ENCODE measurements at regions not wholly inside any gene's neighbourhood (a gene's known extent, or its start where the extent isn't known, plus 50 kb on each side); places are given as distances from the start of the nearest gene placed in this dataset.

GRCh38 chr2:7571701-7572100 lies 654.5 kb downstream of the RNF144A start:
- DNase-seq, result no peak
- no peaks in the 10 kb centered on the region for H3K27me3 ChIP-seq
- no peaks in the 10 kb centered on the region for H3K4me1 ChIP-seq
- 89 to 94% methylated on average over 1 of the region's 1 CpG for WGBS, 2 donors
- H3K36me3 ChIP-seq, result no peaks in the 10 kb centered on the region
- intact Hi-C loops (cut with DNase I), result no loop called here
- H3K4me3 ChIP-seq, result no peak overlapping the region
- H3K27ac ChIP-seq, result no peak overlapping the region
- TF ChIP-seq CTCF (IDR thresholded peaks at IDR 0.05) (no peak), POLR2AphosphoS5 (IDR thresholded peaks at IDR 0.05) (no peak), POLR2A (IDR thresholded peaks at IDR 0.05) (no peak), EP300 (IDR thresholded peaks at IDR 0.05) (no peak)
- no peaks in the 10 kb centered on the region for H3K9me3 ChIP-seq

GRCh38 chr2:7572450-7572849 lies 655.2 kb downstream of the RNF144A start:
- TF ChIP-seq CTCF (IDR thresholded peaks at IDR 0.05) (no peak), POLR2AphosphoS5 (IDR thresholded peaks at IDR 0.05) (no peak), EP300 (IDR thresholded peaks at IDR 0.05) (no peak)
- intact Hi-C loops (cut with DNase I), result no loop called here
- Histone ChIP-seq H3K27ac (no peak overlapping the region), H3K27me3 (no peaks in the 10 kb centered on the region), H3K4me3 (no peak overlapping the region), H3K9me3 (peaks cover 0 to 3% (median 0%) of the 10 kb centered on the region in 4 donors), H3K36me3 (no peaks in the 10 kb centered on the region), H3K4me1 (no peaks in the 10 kb centered on the region)
- no peak for DNase-seq
- WGBS, 2 donors, result 71 to 82% methylated on average over 7 of the region's 7 CpGs

- no peak overlapping the region for H3K4me3 ChIP-seq
- no peaks in the 10 kb centered on the region for H3K4me1 ChIP-seq
Observed at GRCh38 chr2:7573166-7573825, 656.1 kb downstream of the RNF144A start.

GRCh38 chr2:7574385-7574784 lies 657.2 kb downstream of the RNF144A start:
- intact Hi-C loops (cut with DNase I), result no loop called here
- 81% methylated on average over 4 of the region's 4 CpGs for WGBS, 2 donors

More at GRCh38 chr2:7573166-7573825, 656.1 kb downstream of the RNF144A start:
- intact Hi-C loops (cut with DNase I), result no loop called here
- H3K27ac ChIP-seq, result no peak overlapping the region
- WGBS, 2 donors, result 65 to 70% methylated on average over 6 of the region's 6 CpGs
- TF ChIP-seq CTCF (IDR thresholded peaks at IDR 0.05), result no peak
- no peak for TF ChIP-seq POLR2A (IDR thresholded peaks at IDR 0.05)
- TF ChIP-seq POLR2AphosphoS5 (IDR thresholded peaks at IDR 0.05), result no peak
- no peak for TF ChIP-seq EP300 (IDR thresholded peaks at IDR 0.05)
- no peaks in the 10 kb centered on the region for H3K36me3 ChIP-seq
- H3K27me3 ChIP-seq, result no peaks in the 10 kb centered on the region
- no peak for DNase-seq
- H3K9me3 ChIP-seq, result peaks cover 0 to 10% (median 3%) of the 10 kb centered on the region in 4 donors

More at GRCh38 chr2:7574385-7574784, 657.2 kb downstream of the RNF144A start:
- no peak overlapping the region for H3K4me3 ChIP-seq
- no peaks in the 10 kb centered on the region for H3K36me3 ChIP-seq
- H3K9me3 ChIP-seq, result peaks cover 0 to 10% (median 3%) of the 10 kb centered on the region in 4 donors
- no peak for DNase-seq
- H3K27ac ChIP-seq, result no peak overlapping the region
- no peaks in the 10 kb centered on the region for H3K4me1 ChIP-seq
- TF ChIP-seq CTCF (IDR thresholded peaks at IDR 0.05), result no peak
- no peak for TF ChIP-seq POLR2AphosphoS5 (IDR thresholded peaks at IDR 0.05)
- no peak for TF ChIP-seq POLR2A (IDR thresholded peaks at IDR 0.05)
- no peak for TF ChIP-seq EP300 (IDR thresholded peaks at IDR 0.05)
- H3K27me3 ChIP-seq, result no peaks in the 10 kb centered on the region
